NT2/D1 (cell line): ENCODE measurements at regions not wholly inside any gene's neighbourhood (a gene's known extent, or its start where the extent isn't known, plus 50 kb on each side); places are given as distances from the start of the nearest gene placed in this dataset.

Experiments used
- SUZ12 ChIP-seq: IDR thresholded peaks from 2 replicates; pipeline ENCODE4 v1.6.1; 2011; ENCODE audit not compliant: insufficient read length, insufficient read depth; ENCODE audit errors: extremely low read depth
- YY1 ChIP-seq: IDR thresholded peaks from 2 replicates; pipeline ENCODE4 v1.6.1; 2011; ENCODE audit not compliant: insufficient read length, insufficient read depth
- ZNF274 ChIP-seq: IDR thresholded peaks from 2 replicates; pipeline ENCODE4 v1.6.1; 2011; ENCODE audit warnings: mild to moderate bottlenecking, low read depth, low read length

- TF ChIP-seq SUZ12 (no peak), ZNF274 (no peak), YY1 (no peak)
Measured at GRCh38 chr1:88175631-88176226, 508.3 kb upstream of the PKN2 start.
